ENCODE measurements at regions not wholly inside any gene's neighbourhood (a gene's known extent, or its start where the extent isn't known, plus 50 kb on each side); places are given as distances from the start of the nearest gene placed in this dataset.

GRCh38 chr20:39108746-39109145 is 146.6 kb downstream of the DHX35 start:
- no peak for DNase-seq

GRCh38 chr20:39107741-39108140 is 145.6 kb downstream of the DHX35 start:
- DNase-seq, result no peak

- no peak for DNase-seq
These were observed 144.6 kb downstream of the DHX35 start for GRCh38 chr20:39106791-39107190.

GRCh38 chr20:39105551-39105950 is 143.4 kb downstream of the DHX35 start:
- no peak for DNase-seq

GRCh38 chr20:39103732-39104131 is 141.6 kb downstream of the DHX35 start:
- peak; percentile 8 for DNase-seq

GRCh38 chr20:39103305-39103704 is 141.2 kb downstream of the DHX35 start:
- no peak for DNase-seq

GRCh38 chr20:39101895-39102294 is 139.8 kb downstream of the DHX35 start:
- no peak for DNase-seq

GRCh38 chr20:39100691-39101090 is 138.5 kb downstream of the DHX35 start:
- DNase-seq, result no peak

GRCh38 chr20:39097889-39098288 is 135.7 kb downstream of the DHX35 start:
- DNase-seq, result no peak

- DNase-seq, result no peak
These were observed 133.7 kb downstream of the DHX35 start for GRCh38 chr20:39095870-39096269.

- DNase-seq, result no peak
These were observed 132.2 kb downstream of the DHX35 start for GRCh38 chr20:39094391-39094790.

GRCh38 chr20:39092733-39093410 is 130.7 kb downstream of the DHX35 start:
- DNase-seq, result no peak

GRCh38 chr20:39090906-39091305 is 128.8 kb downstream of the DHX35 start:
- no peak for DNase-seq

GRCh38 chr20:39089797-39090196 is 127.7 kb downstream of the DHX35 start:
- DNase-seq, result no peak

All from NCI-H446 treated with DMSO at 0.1 percent for 48 hours (cell line).